ENCODE measurements at regions not wholly inside any gene's neighbourhood (a gene's known extent, or its start where the extent isn't known, plus 50 kb on each side); places are given as distances from the start of the nearest gene placed in this dataset.

DNA sequence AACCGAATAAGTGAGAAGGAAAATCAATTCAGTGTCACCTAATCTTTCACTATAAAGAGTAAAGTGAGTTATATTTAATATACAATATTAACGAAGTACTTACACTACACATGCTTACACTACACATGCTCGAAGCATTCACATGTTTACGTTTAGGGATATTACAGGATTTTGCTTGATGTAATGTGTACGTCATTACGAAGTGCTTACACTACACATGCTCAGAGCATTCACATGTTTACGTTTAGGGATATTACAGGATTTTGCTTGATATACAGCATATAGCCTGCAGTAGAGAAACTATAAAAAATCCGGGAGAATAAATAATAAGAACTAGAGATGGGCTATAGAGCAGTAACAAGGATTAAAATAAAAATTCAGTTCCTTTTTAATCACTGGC, 538.8 kb upstream of the CXADR start:
- DNase-seq (no peak), ATAC-seq (replicated peaks) (no peak)
- H3K27me3 Mint-ChIP-seq, result no peaks in the 10 kb centered on the region
- H3K36me3 Mint-ChIP-seq (ENCODE audit: insufficient read depth), result no peaks in the 10 kb centered on the region
- H3K4me3 Mint-ChIP-seq, result no peak overlapping the region
- H3K9me3 Mint-ChIP-seq, result peaks cover 6 to 9% of the 10 kb centered on the region in 2 donors
- H3K4me1 Mint-ChIP-seq (ENCODE audit: low read depth in 2 of 2), result no peaks in the 10 kb centered on the region
- H3K27ac Mint-ChIP-seq, result no peak overlapping the region

DNA sequence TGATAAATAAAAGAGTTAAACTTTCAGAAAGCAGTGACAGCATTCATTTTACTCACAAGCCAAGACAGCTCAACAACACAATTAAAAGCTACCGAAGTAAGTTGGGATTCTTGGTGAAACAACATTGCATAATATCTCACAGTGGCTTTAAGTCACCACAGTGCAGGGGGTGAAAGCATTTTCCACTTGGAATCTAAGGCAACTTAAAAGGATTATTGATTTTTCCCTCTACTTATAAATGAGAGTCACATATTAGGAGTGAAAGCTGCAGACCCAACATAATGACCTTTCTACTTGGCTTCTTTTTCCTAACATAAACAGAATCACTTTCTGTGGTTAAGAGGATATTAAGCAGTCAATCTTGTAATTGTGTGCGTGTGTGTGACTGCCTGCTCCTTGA, 536.6 kb upstream of the CXADR start:
- ATAC-seq (replicated peaks), result no peak
- no peak overlapping the region for H3K4me3 Mint-ChIP-seq
- no peak for DNase-seq
- H3K36me3 Mint-ChIP-seq (ENCODE audit: insufficient read depth), result no peaks in the 10 kb centered on the region
- no peak overlapping the region for H3K27ac Mint-ChIP-seq
- peaks cover 9 to 16% of the 10 kb centered on the region in 2 donors for H3K9me3 Mint-ChIP-seq
- no peaks in the 10 kb centered on the region for H3K4me1 Mint-ChIP-seq (ENCODE audit: low read depth in 2 of 2)
- H3K27me3 Mint-ChIP-seq, result no peaks in the 10 kb centered on the region

- Mint-ChIP-seq H3K4me3 (no peak overlapping the region), H3K36me3 (ENCODE audit: insufficient read depth) (no peaks in the 10 kb centered on the region), H3K27ac (no peak overlapping the region), H3K27me3 (no peaks in the 10 kb centered on the region), H3K9me3 (peaks cover 9 to 16% of the 10 kb centered on the region in 2 donors), H3K4me1 (ENCODE audit: low read depth in 2 of 2) (no peaks in the 10 kb centered on the region)
- no peak for ATAC-seq (replicated peaks)
- no peak for DNase-seq
Measured at GRCh38 chr21:16978309-16978895, 534.4 kb upstream of the CXADR start.

DNA sequence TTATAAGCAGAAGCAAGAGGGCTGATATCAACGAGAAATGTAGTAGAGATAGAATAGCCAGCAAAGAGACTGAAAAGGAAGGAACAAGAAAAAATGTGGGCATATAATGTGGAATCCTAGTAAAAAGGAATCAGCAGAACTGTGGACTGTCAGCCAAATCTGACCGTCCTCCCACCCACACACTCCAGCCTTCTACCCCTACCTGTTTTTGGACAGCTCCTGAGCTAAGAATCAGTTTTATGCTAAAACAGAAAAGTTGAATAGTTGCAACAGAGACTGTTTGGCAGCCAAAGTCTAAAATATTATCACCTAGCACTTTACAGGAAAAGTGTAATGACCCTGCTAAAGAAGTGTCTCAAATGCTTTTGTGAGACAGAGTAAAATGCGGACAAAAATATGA, 533.3 kb upstream of the CXADR start:
- ATAC-seq (replicated peaks) (no peak), DNase-seq (no peak)
- Mint-ChIP-seq H3K36me3 (ENCODE audit: insufficient read depth) (no peaks in the 10 kb centered on the region), H3K9me3 (peaks cover 9 to 16% of the 10 kb centered on the region in 2 donors), H3K27ac (no peak overlapping the region), H3K27me3 (no peaks in the 10 kb centered on the region), H3K4me1 (ENCODE audit: low read depth in 2 of 2) (no peaks in the 10 kb centered on the region), H3K4me3 (no peak overlapping the region)

DNA sequence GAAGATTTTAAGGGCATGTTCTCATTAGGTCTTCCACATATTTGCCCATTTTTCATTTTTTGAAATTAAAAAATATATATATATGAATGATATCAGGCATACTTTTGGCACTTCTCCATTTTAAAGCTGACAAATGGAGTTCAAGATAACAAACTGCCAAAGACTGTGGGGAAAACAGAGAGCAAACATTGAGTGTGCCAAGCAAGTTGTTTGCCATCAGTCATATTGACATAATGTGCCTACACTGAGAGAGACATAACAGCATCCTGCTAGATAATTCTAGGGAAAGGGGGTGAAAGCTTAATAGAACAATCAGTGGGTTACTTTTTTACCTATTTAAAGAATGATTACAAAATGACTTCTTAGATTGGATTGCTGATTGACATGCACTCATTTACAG, 529.4 kb upstream of the CXADR start:
- H3K36me3 Mint-ChIP-seq (ENCODE audit: insufficient read depth), result no peaks in the 10 kb centered on the region

DNA sequence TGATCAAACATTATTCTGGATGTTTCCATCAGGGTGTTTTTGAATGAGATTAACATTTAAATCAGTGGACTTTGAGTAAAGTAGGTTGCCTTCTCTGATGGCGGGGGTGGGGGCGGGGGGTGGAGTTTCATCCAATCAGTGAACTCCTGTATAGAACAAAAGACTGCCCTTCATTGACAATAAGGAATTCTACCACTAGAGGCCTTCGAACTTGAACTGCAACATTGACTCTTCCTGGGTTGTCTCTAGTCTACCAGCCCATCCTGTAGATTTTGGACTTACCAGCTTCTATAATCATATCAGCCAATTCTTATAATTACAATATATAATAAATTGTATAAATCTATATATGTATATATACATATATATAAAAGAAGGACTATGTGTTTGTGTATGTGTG, 520.4 kb upstream of the CXADR start:
- Mint-ChIP-seq H3K27me3 (no peaks in the 10 kb centered on the region), H3K4me3 (no peak overlapping the region), H3K27ac (no peak overlapping the region), H3K4me1 (ENCODE audit: low read depth in 2 of 2) (no peaks in the 10 kb centered on the region), H3K9me3 (peaks cover 1 to 21% of the 10 kb centered on the region in 2 donors), H3K36me3 (ENCODE audit: insufficient read depth) (no peaks in the 10 kb centered on the region)
- DNase-seq, result no peak
- no peak for ATAC-seq (replicated peaks)

More for the DNA sequence above, 529.4 kb upstream of the CXADR start:
- H3K4me1 Mint-ChIP-seq (ENCODE audit: low read depth in 2 of 2), result no peaks in the 10 kb centered on the region
- ATAC-seq (replicated peaks), result no peak
- peaks cover 5 to 8% of the 10 kb centered on the region in 2 donors for H3K9me3 Mint-ChIP-seq
- no peaks in the 10 kb centered on the region for H3K27me3 Mint-ChIP-seq
- H3K4me3 Mint-ChIP-seq, result no peak overlapping the region
- DNase-seq, result no peak
- no peak overlapping the region for H3K27ac Mint-ChIP-seq

GRCh38 chr21:16993416-16994038, 519.3 kb upstream of the CXADR start:
- no peak for ATAC-seq (replicated peaks)
- Mint-ChIP-seq H3K9me3 (peaks cover under 1 to 21% of the 10 kb centered on the region in 2 donors), H3K4me3 (no peak overlapping the region), H3K27ac (no peak overlapping the region), H3K4me1 (ENCODE audit: low read depth in 2 of 2) (no peaks in the 10 kb centered on the region), H3K36me3 (ENCODE audit: insufficient read depth) (no peaks in the 10 kb centered on the region), H3K27me3 (no peaks in the 10 kb centered on the region)
- no peak for DNase-seq

GRCh38 chr21:17002594-17003257, 510.1 kb upstream of the CXADR start:
- ATAC-seq (replicated peaks), result no peak
- H3K9me3 Mint-ChIP-seq, result peaks cover 7 to 13% of the 10 kb centered on the region in 2 donors
- no peaks in the 10 kb centered on the region for H3K36me3 Mint-ChIP-seq (ENCODE audit: insufficient read depth)
- no peak overlapping the region for H3K4me3 Mint-ChIP-seq
- H3K27ac Mint-ChIP-seq, result no peak overlapping the region
- H3K27me3 Mint-ChIP-seq, result no peaks in the 10 kb centered on the region
- H3K4me1 Mint-ChIP-seq (ENCODE audit: low read depth in 2 of 2), result no peaks in the 10 kb centered on the region
- no peak for DNase-seq

- Mint-ChIP-seq H3K27ac (no peak overlapping the region), H3K4me3 (no peak overlapping the region)
Measured at GRCh38 chr21:17003258-17003615, 509.6 kb upstream of the CXADR start.

GRCh38 chr21:17003763-17004373, 509.0 kb upstream of the CXADR start:
- no peak overlapping the region for H3K27ac Mint-ChIP-seq
- no peaks in the 10 kb centered on the region for H3K27me3 Mint-ChIP-seq
- H3K4me3 Mint-ChIP-seq, result no peak overlapping the region
- peaks cover 7 to 11% of the 10 kb centered on the region in 2 donors for H3K9me3 Mint-ChIP-seq
- ATAC-seq (replicated peaks) (no peak), DNase-seq (no peak)
- H3K36me3 Mint-ChIP-seq (ENCODE audit: insufficient read depth), result no peaks in the 10 kb centered on the region
- no peaks in the 10 kb centered on the region for H3K4me1 Mint-ChIP-seq (ENCODE audit: low read depth in 2 of 2)

More at GRCh38 chr21:17003258-17003615, 509.6 kb upstream of the CXADR start:
- ATAC-seq (replicated peaks) (no peak), DNase-seq (no peak)
- Mint-ChIP-seq H3K27me3 (no peaks in the 10 kb centered on the region), H3K9me3 (peaks cover 7 to 13% of the 10 kb centered on the region in 2 donors), H3K4me1 (ENCODE audit: low read depth in 2 of 2) (no peaks in the 10 kb centered on the region), H3K36me3 (ENCODE audit: insufficient read depth) (no peaks in the 10 kb centered on the region)

DNA sequence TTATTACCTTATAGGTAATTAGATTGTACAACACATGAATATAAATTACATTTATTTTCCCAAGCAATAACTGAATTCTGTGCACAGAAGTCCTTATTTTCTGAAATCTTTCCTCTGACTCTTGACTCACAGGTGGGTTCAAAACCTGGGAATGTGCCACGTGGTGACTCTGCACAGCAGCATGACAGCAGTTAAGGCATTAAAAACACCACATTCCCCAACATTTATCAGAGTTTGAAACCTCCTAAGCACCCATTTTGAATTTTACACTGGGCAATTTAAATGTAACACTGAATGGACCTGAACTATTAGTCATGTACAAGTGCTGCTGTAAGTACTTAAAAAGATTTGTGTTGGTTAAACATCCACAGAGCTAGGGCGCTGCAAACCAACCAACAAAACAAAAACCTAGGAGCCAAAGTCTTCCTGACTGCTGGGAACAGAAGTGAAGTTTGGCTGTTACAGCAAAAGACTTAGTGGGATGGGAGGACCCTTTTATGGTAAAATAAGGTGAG, 480.6 kb upstream of the CXADR start:
- Mint-ChIP-seq H3K27ac (no peak overlapping the region), H3K4me1 (ENCODE audit: low read depth in 2 of 2) (no peaks in the 10 kb centered on the region), H3K36me3 (ENCODE audit: insufficient read depth) (no peaks in the 10 kb centered on the region), H3K27me3 (no peaks in the 10 kb centered on the region), H3K4me3 (no peak overlapping the region), H3K9me3 (peaks cover 16 to 31% of the 10 kb centered on the region in 2 donors)
- DNase-seq, result no peak
- no peak for ATAC-seq (replicated peaks)

GRCh38 chr21:17044696-17045095, 468.1 kb upstream of the CXADR start:
- Mint-ChIP-seq H3K36me3 (ENCODE audit: insufficient read depth) (no peaks in the 10 kb centered on the region), H3K4me3 (no peak overlapping the region), H3K9me3 (peaks cover 11 to 15% of the 10 kb centered on the region in 2 donors), H3K27me3 (no peaks in the 10 kb centered on the region), H3K4me1 (ENCODE audit: low read depth in 2 of 2) (no peaks in the 10 kb centered on the region), H3K27ac (no peak overlapping the region)
- ATAC-seq (replicated peaks), result no peak
- DNase-seq, result no peak

- H3K9me3 Mint-ChIP-seq, result peaks cover 11 to 15% of the 10 kb centered on the region in 2 donors
- H3K4me1 Mint-ChIP-seq (ENCODE audit: low read depth in 2 of 2), result no peaks in the 10 kb centered on the region
- no peak overlapping the region for H3K4me3 Mint-ChIP-seq
- DNase-seq (no peak), ATAC-seq (replicated peaks) (no peak)
- no peaks in the 10 kb centered on the region for H3K36me3 Mint-ChIP-seq (ENCODE audit: insufficient read depth)
- no peaks in the 10 kb centered on the region for H3K27me3 Mint-ChIP-seq
- H3K27ac Mint-ChIP-seq, result no peak overlapping the region
Measured at GRCh38 chr21:17045214-17045853, 467.5 kb upstream of the CXADR start.

All from effector memory CD8-positive, alpha-beta T cell (primary cell).